Endodermal cell (in vitro differentiated cells): ENCODE measurements at regions not wholly inside any gene's neighbourhood (a gene's known extent, or its start where the extent isn't known, plus 50 kb on each side); places are given as distances from the start of the nearest gene placed in this dataset.

Experiments
- DNase-seq: peaks from one replicate; pipeline ENCODE4 v3.0.0-alpha.2; 2017
- H3K27ac ChIP-seq: 2 replicates; pipeline ENCODE4 v1.5.1; 2013; ENCODE audit warnings: mild to moderate bottlenecking, low read depth, low read length, moderate library complexity
- H3K27me3 ChIP-seq: 2 replicates; pipeline ENCODE4 v1.6.1; 2013; ENCODE audit warnings: mild to moderate bottlenecking, low read length, moderate library complexity; ENCODE audit not compliant: insufficient read depth, control insufficient read depth, poor library complexity, severe bottlenecking
- H3K36me3 ChIP-seq: 2 replicates; pipeline ENCODE4 v1.7.0; 2013; ENCODE audit warnings: mild to moderate bottlenecking, low read length, moderate library complexity; ENCODE audit not compliant: control insufficient read depth, insufficient read depth
- H3K4me1 ChIP-seq: one replicate; pipeline ENCODE4 v1.7.0; 2013; ENCODE audit warnings: low read length; ENCODE audit not compliant: control insufficient read depth, insufficient read depth
- H3K4me3 ChIP-seq: 2 replicates; pipeline ENCODE4 v1.5.1; 2013; ENCODE audit warnings: mild to moderate bottlenecking, low read length, moderate library complexity
- H3K9ac ChIP-seq: 2 replicates; pipeline ENCODE4 v1.6.1; 2013; ENCODE audit warnings: mild to moderate bottlenecking, low read length, moderate library complexity; ENCODE audit not compliant: poor library complexity, severe bottlenecking; ENCODE audit errors: extremely low read depth
- H3K9me3 ChIP-seq: 2 replicates; pipeline ENCODE4 v1.6.1; 2013; ENCODE audit warnings: mild to moderate bottlenecking, low read length, moderate library complexity; ENCODE audit not compliant: control insufficient read depth
- H3K27ac Mint-ChIP-seq: 2 replicates; pipeline ENCODE4 v1.8.0; 2020; ENCODE audit warnings: mixed read lengths
- H3K27me3 Mint-ChIP-seq: 2 replicates; pipeline ENCODE4 v1.8.0; 2021; ENCODE audit warnings: mild to moderate bottlenecking, mixed read lengths; ENCODE audit not compliant: insufficient read depth
- H3K36me3 Mint-ChIP-seq: 2 replicates; pipeline ENCODE4 v1.8.0; 2020; ENCODE audit warnings: low read depth, mixed read lengths
- H3K4me1 Mint-ChIP-seq: 2 replicates; pipeline ENCODE4 v1.8.0; 2020; ENCODE audit warnings: mixed read lengths
- H3K4me3 Mint-ChIP-seq: 2 replicates; pipeline ENCODE4 v1.8.0; 2020; ENCODE audit warnings: mild to moderate bottlenecking, moderate library complexity, mixed read lengths
- H3K9me3 Mint-ChIP-seq: 2 replicates; pipeline ENCODE4 v1.8.0; 2020; ENCODE audit warnings: mild to moderate bottlenecking, mixed read lengths
- WGBS, 2 experiments: methylation state at CpG; one replicate each; pipeline versions ENCODE4 v1.1.5 to v1.1.7; 2013; ENCODE audit warnings: missing lambda C conversion rate in 2 of 2, mixed read lengths in 1 of 2; ENCODE audit not compliant: insufficient coverage in 1 of 2, insufficient read length in 1 of 2; 5-methylcytosine and 5-hydroxymethylcytosine counted together
- TF ChIP-seq, protein P1 (sequence below): fragments of 200-600 bp; sonication (generic); conservative IDR thresholded peaks from 2 replicates; pipeline ENCODE4 v1.5.0; 2021; ENCODE audit warnings: antibody characterized with exemption, mild to moderate bottlenecking

DNA sequence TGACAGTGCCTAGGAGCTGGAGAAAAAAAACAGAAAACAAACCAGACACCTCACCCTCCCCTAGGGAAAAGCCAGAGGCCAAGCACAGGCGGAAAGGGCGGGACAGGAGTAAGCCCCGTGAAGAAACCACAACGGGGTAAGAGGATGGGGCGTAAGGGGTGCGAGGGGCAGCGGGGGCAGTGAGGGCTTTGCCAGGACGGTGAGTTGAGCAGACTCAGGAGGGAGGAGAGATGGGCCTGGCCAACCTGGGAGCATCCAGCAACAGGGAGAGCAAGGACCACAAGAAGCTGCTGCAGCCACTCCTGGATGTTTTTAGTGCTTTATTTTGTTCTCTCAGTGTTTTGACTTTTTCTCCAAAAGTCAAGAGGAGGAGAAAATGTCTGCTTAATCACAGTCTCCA lies 114.1 kb upstream of the SOX1 start:
- no peak overlapping the region for H3K9ac ChIP-seq
- H3K4me3 Mint-ChIP-seq: no peak overlapping the region
- H3K9me3 Mint-ChIP-seq: peaks cover 19% of the 10 kb centered on the region
- TF ChIP-seq, protein P1, sequence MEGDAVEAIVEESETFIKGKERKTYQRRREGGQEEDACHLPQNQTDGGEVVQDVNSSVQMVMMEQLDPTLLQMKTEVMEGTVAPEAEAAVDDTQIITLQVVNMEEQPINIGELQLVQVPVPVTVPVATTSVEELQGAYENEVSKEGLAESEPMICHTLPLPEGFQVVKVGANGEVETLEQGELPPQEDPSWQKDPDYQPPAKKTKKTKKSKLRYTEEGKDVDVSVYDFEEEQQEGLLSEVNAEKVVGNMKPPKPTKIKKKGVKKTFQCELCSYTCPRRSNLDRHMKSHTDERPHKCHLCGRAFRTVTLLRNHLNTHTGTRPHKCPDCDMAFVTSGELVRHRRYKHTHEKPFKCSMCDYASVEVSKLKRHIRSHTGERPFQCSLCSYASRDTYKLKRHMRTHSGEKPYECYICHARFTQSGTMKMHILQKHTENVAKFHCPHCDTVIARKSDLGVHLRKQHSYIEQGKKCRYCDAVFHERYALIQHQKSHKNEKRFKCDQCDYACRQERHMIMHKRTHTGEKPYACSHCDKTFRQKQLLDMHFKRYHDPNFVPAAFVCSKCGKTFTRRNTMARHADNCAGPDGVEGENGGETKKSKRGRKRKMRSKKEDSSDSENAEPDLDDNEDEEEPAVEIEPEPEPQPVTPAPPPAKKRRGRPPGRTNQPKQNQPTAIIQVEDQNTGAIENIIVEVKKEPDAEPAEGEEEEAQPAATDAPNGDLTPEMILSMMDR: no peak
- no peaks in the 10 kb centered on the region for H3K27me3 ChIP-seq
- peak; percentile 20 for DNase-seq
- no peaks in the 10 kb centered on the region for H3K36me3 Mint-ChIP-seq
- WGBS, 2 experiments: 92 to 95% methylated on average over 3 to 8 of the region's 8 CpGs
- peaks cover 5% of the 10 kb centered on the region for H3K27me3 Mint-ChIP-seq
- no peak overlapping the region for H3K27ac ChIP-seq
- H3K4me1 Mint-ChIP-seq: peaks cover 18% of the 10 kb centered on the region
- H3K4me1 ChIP-seq: no peaks in the 10 kb centered on the region
- no peak overlapping the region for H3K4me3 ChIP-seq
- no peak overlapping the region for H3K27ac Mint-ChIP-seq
- no peaks in the 10 kb centered on the region for H3K36me3 ChIP-seq
- H3K9me3 ChIP-seq: peaks cover 7% of the 10 kb centered on the region

DNA sequence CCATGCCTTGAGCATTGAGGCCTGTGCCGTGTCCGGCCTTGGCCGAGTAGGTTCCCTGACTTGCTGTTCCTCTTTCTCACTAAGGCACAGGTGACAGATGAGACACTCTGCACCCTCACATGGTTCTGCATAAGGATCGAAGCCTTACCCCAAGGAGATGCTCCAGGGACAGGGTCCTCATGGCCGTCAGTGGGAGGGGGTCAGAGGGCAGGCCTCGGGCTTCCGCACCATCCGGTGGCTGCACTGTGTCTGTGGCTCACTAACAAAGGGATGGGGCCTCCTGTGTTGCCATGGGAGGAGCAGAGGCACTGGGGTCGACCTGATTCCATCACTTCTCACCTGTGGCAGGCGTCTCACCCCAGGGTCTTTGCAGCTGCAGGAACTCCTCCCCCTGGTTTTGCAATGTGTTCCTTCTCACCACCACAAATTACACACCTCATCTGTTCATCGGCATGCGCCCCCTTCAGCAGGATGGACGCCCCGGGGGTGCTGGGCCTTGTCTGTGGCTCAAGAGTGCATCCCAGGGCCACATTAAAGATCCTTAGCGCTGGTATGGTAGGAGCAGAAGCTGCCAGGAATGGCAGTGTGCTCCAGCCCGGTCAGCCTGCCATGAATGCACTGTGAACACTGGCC lies 113.3 kb upstream of the SOX1 start:
- WGBS, 2 experiments: 90 to 95% methylated on average over 10 to 16 of the region's 16 CpGs
- peak; percentile 41 for DNase-seq
- Histone ChIP-seq H3K4me3 (no peak overlapping the region), H3K9ac (no peak overlapping the region), H3K36me3 (no peaks in the 10 kb centered on the region), H3K9me3 (peaks cover 7% of the 10 kb centered on the region), H3K27me3 (no peaks in the 10 kb centered on the region), H3K27ac (no peak overlapping the region), H3K4me1 (no peaks in the 10 kb centered on the region)
- Mint-ChIP-seq H3K36me3 (no peaks in the 10 kb centered on the region), H3K4me1 (peaks cover 18% of the 10 kb centered on the region), H3K27ac (no peak overlapping the region), H3K4me3 (no peak overlapping the region), H3K27me3 (peaks cover 5% of the 10 kb centered on the region), H3K9me3 (peaks cover 19% of the 10 kb centered on the region)
- TF ChIP-seq, protein P1: no peak

DNA sequence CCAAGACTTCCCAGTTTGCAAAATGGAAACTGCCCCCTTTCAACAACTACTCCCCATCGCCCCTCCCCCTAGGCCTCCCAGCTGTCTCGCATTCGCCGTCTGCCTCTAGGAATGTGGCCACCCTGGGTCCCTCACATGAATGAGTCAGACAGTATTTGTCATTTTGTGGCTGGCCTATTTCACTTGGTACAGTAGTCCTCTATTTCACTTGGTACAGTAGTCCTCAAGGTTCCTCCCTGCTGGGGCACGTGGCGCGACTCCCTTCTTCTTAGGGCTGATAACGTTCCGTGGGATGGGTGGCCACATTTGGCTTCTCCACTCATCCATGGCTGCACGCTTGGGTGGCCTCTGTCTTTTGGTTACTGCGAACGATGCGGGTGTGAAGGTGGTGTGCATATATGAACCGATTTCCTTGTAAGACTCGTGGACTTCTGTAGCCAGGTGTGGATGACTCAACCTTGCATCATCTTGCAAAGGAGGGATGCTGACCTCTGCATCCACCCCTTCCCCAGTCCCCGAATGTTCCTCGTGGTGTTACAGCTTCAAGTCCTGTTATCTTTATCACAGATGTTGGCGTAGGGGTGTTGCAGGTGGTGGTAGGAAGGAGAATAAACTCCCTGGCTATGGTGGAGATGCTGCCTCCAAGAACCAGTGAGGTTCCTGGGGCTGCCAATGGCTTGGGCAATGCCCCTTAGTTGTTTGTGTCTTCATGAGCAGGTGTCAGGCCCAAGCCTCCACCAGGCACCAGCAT lies 112.1 kb upstream of the SOX1 start:
- peaks cover 7% of the 10 kb centered on the region for H3K9me3 ChIP-seq
- DNase-seq: peak; percentile 68
- no peak overlapping the region for H3K4me3 ChIP-seq
- Mint-ChIP-seq H3K36me3 (no peaks in the 10 kb centered on the region), H3K4me1 (peaks cover 18% of the 10 kb centered on the region), H3K9me3 (peaks cover 15% of the 10 kb centered on the region), H3K27ac (no peak overlapping the region), H3K4me3 (no peak overlapping the region), H3K27me3 (peaks cover 5% of the 10 kb centered on the region)
- WGBS, 2 experiments: 87 to 88% methylated on average over 13 to 18 of the region's 18 CpGs
- no peak overlapping the region for H3K9ac ChIP-seq
- H3K4me1 ChIP-seq: no peaks in the 10 kb centered on the region
- H3K27me3 ChIP-seq: no peaks in the 10 kb centered on the region
- TF ChIP-seq, protein P1: no peak
- H3K36me3 ChIP-seq: no peaks in the 10 kb centered on the region
- no peak overlapping the region for H3K27ac ChIP-seq
